GM19351 (cell line): ENCODE measurements at regions not wholly inside any gene's neighbourhood (a gene's known extent, or its start where the extent isn't known, plus 50 kb on each side); places are given as distances from the start of the nearest gene placed in this dataset.
"Not testable (repeated sequence)": the region's sequence is repeated elsewhere in the genome, so short reads cannot be mapped to it uniquely, and the experiment has no call there.

Source experiments
- ATAC-seq: cut with Tn5 transposase; IDR thresholded peaks from one replicate; pipeline ENCODE4 v1.9.1; 2021; ENCODE audit warnings: mild to moderate bottlenecking, moderate library complexity; ENCODE audit not compliant: unreplicated experiment

DNA sequence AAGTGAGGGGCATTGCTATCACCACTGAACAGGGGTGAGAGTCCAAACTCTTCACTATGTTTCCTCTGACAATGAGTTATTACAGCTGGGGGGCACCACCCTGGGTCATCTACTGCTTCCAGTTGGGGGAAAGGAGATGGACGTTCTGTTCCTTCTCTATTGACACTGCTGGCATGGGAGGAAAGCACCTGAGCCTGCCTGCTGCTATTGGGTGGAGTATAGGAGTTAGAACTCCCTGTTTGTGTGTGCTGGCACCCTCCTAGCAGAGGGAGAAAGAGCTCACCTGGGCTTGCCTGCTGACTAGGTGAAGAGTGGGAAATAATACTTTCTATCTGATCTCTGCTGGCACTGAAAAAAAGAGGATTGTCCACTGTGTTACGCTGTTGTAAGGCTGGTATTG lies 163.8 kb downstream of the MSN start:
- no peak for ATAC-seq

DNA sequence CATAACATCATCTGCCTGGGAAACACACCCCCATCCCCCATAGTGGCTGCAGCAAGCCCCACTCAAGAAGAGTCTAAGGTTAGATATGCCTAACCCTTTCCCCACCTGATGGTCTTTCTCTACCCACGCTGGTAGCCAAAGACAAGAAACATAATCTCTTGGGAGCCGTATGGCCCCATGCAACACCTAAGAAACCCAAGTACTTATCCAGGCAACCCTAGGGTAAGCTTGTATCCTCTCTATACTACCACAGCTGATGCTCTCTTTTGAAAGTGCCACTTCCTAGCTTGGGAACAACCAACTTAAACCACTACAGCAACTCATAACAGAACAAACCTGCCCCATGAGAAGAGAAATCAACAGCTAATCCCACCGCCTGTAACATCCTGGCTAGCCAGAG lies 161.1 kb downstream of the MSN start:
- no peak for ATAC-seq

DNA sequence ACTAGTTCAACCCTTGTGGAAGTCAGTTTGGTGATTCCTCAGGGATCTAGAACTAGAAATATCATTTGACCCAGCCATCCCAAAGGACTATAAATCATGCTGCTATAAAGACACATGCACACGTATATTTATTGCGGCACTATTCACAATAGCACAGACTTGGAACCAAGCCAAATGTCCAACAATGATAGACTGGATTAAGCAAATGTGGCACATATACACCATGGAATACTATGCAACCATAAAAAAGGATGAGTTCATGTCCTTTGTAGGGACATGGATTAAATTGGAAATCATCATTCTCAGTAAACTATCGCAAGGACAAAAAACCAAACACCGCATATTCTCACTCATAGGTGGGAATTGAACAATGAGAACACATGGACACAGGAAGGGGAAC lies 157.8 kb downstream of the MSN start:
- not testable (repeated sequence) for ATAC-seq

DNA sequence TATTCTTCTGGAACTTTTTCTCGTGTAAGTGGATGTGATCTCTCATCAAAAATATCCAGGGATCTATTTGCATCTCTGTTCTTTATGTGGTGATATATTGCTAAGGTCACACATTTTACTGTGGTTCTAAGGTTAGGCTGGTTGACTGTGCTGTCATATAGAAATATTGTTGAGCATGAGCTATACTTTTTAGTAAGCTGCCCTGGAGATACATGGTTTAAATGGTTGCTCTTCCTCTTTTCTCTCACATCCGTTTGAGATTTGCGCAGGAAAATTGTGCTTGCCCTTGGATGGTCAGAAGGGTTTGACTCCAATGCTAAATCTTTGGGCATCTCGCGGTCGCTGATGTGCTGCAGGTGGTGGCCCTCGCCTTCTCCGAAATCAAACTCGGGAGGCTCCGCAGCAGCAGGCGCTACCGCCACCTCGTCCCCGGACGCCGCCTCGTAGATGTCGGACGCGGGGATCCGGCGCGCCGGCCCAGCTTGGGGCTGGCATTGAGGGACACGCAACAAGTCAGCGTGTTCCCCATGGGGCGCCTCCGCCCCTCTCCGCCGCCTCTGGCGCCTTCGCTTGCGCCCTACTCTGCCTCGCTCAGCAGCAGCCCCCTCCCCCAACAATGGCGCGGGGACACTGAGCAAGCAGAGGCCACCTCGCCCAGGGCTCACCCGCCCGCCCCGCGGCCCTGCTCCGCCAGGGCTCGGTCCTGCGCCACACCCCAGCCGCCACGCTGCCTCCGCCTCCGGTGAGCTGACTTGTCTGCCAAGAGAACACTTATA lies 154.5 kb downstream of the MSN start:
- ATAC-seq, result peak; percentile 77

DNA sequence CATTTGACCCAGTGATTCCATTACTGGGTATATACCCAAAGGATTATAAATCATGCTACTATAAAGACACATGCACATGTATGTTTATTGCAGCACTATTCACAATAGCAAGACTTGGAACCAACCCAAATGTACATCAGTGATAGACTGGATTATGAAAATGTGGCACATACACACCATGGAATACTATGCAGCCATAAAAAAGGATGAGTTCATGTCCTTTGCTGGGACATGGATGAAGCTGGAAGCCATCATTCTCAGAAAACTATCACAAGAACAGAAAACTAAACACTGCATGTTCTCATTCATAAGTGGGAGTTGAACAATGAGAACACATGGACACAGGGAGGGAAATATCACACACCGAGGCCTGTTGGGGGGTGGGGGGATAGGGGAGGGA lies 152.5 kb downstream of the MSN start:
- not testable (repeated sequence) for ATAC-seq

DNA sequence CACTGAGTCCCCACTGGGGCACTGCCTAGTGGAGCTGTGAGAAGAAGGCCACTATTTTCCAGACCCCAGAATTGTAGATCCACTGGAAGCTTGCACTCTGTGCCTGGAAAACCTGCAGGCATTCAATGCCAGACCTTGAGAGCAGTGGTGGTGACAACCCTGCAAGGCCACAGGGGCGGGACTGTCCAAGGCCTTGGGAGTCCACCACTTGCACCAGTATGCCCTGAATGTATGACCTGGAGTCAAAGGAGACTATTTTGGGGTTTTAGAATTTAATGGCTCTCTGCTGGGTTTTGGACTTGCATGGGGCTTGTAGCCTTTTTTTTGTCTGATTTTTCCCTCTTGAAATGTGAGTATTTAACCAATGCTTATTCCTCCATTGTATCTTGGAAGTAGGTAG lies 145.8 kb downstream of the MSN start:
- ATAC-seq, result no peak

DNA sequence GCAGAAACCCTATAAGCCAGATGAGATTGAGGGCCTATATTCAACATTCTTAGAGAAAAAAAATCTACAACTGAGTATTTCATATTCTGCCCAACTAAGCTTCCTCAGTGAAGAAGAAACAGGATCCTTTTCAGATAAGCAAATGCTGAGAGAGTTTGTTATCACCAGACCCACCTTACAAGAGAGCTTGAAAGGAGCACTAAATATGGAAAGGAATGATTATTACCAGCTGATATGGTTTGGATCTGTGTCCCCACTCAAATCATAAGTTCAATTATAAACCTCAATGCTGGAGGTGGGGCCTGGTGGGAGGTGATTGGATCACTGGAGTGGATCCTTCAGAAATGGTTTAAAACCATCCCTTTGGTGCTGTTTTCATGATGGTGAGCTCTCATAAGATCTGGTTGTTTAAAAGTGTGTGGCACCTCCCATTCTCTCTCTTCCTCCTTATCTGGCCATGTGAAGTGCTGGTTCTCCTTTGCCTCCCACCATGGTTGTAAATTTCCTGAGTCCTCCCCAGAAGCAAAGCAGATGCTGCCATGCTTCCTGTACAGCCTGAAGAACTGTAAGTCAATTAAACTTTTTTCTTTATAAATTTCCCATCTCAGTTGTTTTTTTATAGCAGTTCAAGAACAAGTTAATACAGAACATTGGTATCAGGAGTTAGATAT lies 144.2 kb downstream of the MSN start:
- ATAC-seq, result no peak
